Hematopoietic multipotent progenitor cell treated with erythropoietin and hydrocortisone succinate and interleukin-3 and kit ligand, for 15 days (in vitro differentiated cells): ENCODE measurements at regions not wholly inside any gene's neighbourhood (a gene's known extent, or its start where the extent isn't known, plus 50 kb on each side); places are given as distances from the start of the nearest gene placed in this dataset.
A peak's percentile ranks its signal among the peaks of the same experiment; 100 is the strongest.

Source experiments
- DNase-seq: peaks from one replicate; pipeline ENCODE4 v3.0.0-alpha.2; 2015; ENCODE audit warnings: low spot score

DNA sequence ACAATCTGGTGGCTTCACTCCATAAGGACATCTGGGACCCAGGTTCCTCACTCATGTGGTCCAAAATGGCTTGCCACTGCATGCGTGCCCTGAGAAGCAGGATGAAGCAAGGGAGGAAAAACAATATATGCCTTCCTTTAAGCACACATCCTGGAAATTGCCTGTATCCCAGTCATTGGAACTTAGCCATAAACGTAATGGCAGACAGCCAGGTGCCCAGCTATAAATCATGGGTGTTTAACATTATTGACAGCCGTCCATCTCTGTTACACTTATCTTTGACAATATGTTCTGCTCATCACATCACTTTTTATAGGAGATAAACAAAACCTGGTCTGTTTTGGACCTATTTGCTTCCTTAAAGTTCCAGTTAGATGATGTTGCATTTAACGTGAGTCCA is 181.0 kb downstream of the AASDH start:
- DNase-seq = no peak

DNA sequence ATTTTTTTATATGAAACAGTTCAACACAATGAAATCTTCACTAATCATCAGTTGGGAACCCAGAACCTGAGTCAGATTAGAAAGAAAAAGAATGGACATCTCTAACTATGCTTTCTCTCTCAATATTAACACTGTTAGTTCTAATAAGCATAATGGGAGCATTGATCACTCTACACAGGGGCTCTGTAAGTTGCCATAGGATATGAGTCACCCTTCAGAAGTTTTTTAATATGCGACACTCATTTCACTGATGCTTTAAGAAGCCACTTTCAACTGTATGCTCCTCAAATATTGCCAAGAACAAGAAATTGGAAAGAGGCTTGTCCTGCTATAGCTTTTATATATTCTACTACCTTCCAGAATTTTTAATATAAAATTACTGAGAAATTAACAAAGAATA is 187.0 kb downstream of the AASDH start:
- no peak for DNase-seq

DNA sequence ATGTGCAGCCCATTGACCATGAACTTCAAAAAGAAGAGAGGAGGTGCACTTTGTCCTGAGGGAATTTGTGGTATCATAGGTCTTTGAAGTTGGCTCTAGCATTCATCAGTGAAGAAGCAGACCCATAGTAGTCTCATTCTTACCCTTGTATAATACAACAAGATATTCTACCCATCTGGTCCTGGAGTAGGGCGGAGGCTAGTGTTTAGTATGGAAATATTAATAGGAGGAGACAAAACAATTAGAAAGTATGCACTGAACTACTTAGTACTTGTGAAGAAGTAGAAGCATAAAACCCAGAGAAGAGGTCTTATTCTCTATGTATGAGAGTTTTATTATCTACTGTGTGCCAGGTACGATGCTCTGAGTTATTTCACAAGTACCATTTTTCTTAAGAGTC is 189.0 kb downstream of the AASDH start:
- DNase-seq = no peak

DNA sequence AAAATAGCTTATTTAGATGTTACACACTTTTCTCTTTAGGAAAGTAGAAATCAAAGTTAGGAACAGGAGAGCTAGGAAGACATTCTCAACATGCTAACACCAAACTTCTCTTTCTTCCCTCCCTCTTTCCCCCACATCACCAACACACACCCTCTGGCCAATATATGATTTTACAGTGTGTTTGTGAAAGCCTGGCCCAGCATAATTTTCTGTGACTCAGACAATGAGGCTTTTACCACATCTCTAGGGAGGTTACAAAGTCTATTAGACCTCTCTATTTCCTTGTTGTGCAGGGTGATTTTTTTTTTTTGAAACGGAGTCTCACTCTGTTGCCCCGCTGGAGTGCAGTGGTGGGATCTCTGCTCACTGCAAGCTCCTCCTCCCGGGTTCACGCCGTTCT is 189.9 kb downstream of the AASDH start:
- no peak for DNase-seq

DNA sequence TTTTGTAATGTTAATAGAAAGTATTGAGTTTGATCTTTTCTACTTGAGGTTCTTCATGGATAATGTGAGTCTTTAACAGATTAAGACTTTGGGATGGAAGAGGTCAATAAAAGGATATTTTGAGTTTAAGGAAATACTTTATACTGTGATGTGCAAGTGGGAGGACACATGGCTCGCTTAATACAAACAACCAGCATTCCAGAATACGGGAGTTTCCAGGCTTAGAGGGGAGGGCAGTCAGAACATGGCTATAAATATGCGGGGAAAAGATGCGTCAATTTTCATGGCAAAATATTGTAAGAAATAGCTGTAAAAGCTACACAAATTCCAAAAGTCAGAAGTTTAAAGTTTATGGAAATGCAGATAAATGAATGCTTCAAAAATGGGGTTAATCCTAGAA is 192.3 kb downstream of the AASDH start:
- no peak for DNase-seq

DNA sequence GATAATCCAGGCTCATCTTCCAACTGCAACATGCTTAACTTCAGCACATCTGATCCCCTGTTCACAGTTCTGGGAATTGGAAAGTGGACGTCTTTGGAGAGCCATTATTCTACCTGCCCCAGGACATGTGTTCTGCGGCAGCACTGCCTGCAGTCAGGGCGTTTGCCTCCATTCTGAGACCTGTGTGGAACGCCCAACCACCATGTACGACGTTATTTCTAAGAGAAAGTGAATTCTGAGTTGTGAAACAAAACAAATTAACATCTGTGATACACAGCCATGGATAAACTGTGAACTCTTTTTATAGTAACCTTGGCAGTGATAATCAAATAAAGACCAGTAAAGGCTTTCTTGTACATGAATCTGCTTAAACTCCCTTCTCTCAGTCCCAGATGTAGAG is 195.8 kb downstream of the AASDH start:
- no peak for DNase-seq

DNA sequence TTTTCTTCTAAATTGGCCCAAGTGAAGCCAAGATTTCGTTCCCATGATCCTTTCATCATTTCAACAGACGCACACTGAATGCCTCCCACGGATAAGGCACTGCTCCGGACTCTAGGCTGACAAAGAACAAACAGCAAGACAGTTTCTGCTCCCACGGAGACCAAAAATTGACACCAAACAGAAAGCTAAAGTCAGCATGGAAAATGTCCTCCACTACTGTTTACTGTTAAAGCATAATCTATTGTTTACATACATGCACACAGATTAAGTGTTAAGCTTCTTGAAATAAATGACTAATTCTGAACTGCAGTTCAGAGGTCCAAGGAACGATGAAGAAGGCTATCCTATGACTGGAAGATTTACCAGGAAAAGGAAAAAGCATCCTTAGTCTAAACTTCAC is 199.6 kb downstream of the AASDH start:
- no peak for DNase-seq

DNA sequence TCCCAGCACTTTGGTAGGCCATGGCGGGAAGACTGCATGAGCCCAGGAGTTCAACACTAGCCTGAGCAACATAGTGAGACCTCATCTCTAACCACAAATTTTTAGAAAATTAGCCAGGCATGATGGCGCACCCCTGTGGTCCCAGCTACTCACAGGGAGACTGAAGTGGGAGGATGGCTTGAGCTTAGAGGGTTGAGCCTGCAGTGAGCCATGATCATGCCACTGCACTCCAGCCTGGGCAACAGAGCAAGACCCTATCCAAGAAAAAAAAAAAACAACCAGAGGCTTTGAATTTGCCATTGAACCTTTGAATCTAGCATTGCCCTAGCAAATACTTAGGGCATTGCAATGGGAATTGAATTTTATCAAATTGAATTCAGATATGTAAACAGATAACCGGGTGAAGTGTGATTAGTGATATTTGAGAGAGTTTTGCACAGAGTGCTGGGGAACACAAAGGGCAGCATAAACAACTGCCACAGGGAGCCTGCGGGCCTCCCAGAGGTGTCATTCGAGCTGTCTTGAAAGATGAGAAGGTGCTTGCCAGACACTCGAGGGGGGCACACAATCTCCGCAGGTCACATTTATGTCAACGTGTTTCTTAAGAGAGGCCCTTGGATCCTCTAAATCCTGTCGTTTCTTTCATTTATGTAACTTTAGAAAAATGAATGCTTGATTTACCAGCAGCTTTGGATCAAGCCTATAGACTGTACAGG is 200.3 kb downstream of the AASDH start:
- no peak for DNase-seq

DNA sequence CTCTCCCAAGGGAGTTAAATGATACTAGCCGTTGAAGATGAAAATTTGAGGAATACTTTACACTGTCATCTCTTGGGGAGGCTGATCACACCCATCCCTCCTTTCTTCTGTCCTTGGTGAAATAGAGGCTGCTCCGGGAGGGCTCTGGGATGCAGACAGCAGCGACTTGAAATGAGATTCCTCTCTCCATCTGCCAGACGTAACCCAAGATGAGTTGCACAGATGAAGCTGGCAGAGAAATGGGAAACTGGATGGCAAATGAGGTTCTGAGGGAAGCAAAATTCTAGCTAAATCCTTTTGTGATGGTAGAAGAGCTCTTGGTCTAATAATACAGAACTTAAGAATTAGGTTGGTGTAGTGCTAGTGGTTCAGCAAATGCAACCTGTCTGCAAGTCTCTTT is 201.4 kb downstream of the AASDH start:
- DNase-seq = no peak

DNA sequence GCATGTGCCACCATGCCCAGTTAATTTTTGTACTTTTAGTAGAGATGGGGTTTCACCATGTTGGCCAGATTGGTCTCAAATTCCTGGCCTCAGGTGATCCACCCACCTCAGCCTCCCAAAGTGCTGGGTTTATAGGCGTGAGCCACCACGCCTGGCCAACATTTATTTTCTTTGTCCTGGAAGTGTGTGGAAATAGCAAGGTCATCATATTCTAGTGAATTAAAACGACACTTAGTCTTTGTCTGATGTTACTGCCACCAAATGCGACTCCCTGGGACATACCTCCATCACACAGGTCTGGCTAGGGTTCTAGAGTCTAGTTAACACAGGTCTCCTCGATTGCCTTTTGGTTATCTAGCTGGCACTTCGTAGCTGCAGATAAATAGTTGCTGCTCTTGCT is 203.1 kb downstream of the AASDH start:
- no peak for DNase-seq

DNA sequence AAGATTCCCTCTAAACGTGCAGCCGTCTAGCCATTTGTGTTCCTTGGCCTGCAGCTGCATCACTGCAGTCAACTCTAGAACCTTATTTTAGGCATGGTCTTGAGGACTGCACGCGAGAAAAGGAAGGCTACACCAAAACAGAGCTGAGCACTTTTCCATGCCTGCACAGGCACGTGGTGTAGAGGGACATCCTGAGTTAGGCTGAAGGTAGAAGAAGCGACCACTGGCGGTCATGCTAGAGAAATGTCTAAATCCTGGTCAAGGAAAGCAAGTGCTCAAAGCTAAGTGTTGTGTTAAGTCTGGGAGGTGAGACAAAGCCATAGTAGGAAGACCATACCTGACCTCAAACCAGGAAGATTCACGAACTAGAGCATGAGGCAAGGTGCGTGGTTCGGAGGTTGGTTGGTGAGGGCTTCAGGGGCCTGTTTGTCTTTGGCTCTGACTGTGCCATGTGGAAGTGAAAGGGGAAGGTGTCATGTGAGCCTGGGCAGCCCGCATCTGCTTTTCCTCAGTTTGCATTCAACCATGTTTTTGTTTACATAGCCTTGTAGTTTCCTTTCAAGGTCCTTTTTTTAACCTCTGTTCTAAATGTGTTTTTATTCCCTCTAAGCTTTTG is 203.8 kb downstream of the AASDH start:
- DNase-seq = no peak

DNA sequence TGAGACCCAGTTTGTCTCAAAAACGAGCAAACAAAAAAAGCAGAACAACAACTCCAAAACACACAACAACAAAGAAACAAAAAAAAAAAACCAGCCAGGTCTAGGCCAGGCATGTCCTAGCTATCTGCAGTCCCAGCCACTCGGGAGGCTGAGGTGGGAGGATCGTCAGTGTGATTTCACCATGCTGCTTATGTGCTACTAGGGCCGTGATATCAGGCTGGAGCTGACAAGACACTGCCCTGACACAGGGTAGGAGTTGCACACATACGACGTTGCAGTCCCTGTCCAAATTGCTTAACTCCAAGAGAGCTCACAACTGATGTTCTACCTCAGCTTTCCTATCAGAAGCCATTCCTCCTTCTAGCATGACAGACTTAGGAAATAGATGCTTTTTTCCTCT is 204.9 kb downstream of the AASDH start:
- DNase-seq = no peak

DNA sequence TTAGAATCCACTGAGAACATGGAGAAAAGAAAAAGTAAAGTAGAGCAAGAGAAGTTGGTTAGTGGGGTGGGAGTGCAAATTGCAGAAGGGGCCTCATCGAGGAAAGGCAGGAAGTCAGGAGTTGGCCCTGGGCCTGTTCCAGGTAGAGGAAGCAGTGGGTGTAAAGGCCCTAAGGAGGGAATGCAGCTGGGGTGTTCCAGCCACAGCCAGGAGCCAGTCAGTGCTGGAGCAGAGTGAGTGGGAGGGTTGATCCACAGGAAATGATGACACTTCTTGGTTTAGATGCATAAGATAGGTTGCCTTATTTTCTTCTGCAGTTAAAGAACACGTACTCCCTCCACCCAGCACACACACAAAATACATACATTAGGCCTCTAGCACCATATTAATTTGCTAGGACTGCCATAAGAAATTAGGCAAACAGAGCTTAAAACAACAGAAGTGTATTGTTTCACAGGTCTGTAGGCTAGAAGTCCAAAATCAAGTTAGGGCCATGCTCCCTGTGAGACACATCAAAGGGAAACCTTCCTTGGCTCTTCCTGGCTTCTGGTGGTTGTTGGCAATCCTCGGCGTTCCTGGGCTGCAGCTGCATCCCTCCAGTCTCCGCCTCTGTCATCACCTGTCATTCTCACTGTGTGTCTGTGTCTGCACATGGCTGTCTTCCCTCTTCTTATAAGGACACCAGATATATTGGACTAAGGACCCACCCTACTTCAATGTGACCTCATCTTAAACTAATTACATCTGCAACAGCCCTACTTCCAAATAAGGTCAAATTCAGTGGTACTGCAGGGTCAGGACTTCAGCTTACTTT is 205.9 kb downstream of the AASDH start:
- no peak for DNase-seq

DNA sequence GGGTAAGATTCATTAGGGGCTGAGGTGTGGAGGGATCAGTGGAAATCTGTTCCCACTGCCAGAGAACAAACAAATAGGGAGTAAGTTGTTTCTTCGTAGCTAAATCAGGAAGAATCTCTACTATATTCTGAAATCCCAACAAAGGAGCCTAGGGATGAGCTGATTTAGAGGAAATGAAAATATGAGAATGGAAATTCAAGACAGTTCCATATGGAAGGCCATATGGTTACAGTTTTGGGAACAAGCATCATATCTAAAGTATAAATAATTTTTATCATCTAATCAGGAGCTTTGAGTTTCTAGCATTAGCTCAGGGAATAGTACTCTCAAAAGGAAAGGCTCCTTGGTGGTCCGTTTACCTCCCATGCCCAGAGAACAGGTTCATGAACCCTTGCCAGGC is 218.2 kb downstream of the AASDH start:
- DNase-seq = no peak

DNA sequence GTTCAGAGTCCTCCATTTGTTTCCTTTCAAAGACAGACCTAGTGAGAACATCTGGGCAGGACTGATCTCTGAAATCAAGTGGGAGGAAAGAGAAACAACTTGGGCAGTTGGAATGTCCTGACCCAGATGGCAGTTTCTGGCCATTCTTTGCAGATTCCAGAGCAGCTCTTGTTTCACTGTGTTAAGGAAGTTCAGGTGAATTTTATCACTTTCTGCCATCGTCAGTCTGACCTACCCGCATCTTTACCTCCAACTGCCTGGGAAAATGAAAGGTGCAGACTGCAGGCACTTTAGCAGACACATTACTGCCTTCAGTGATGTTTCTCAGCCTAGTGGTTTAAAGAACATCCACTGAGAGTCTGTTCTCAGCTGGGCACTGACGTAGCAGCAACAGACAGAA is 216.2 kb downstream of the CEP135 start:
- DNase-seq = no peak

DNA sequence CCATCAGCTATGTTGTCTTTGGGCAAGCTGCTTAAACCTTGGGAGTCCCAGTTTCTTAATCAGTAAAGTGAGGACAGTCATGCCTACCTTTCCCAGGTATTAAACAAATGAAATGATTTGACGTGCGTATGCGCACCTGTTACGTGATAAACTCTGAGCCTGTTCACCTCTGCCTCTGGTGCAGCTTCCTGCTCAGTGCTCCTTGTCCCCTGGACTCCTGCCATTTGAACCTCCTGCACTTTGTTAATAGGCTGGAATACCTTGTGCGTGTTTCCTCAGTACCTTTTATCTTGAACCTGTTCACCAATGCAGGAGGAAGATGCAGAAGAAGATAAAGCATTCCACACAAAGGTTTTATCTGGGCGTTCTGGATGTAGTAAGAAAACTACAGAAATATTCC is 211.9 kb downstream of the CEP135 start:
- no peak for DNase-seq

DNA sequence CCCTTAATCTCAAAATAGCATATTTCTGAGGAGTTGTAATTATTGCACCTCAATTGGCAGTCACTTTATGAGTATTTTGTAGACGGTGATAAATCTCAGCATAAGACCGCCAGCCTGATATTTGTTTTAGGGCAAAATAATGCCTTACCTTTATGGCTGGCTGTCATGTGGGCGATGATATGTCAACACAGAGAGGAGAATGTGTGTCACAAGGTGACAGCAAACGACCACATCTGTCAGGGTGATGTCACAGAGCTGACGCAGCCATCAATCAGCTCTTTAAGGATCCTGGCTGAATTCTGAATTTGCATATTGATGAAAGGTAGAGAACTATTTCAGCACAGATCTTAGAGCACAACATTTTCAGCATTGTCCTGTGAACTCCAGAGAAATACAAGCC is 209.7 kb downstream of the CEP135 start:
- no peak for DNase-seq

DNA sequence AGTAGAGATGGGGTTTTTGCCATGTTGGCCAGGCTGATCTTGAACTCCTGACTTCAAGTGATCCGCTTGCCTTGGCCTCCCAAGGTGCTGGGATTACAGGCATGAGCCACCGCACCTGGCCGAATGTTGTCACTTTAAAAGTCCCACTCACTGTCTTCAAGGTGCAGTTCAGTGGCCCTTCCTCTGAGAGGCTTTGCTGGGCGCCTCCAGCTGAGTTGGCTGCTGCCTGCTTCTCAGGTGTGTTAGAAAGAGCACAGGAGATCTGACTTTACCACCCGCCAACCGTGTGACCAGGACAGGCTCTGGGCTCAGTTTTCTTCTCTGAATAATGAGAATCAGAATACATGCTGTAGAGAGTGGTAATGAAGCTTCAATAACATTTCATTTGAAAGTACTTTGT is 207.4 kb downstream of the CEP135 start:
- no peak for DNase-seq

DNA sequence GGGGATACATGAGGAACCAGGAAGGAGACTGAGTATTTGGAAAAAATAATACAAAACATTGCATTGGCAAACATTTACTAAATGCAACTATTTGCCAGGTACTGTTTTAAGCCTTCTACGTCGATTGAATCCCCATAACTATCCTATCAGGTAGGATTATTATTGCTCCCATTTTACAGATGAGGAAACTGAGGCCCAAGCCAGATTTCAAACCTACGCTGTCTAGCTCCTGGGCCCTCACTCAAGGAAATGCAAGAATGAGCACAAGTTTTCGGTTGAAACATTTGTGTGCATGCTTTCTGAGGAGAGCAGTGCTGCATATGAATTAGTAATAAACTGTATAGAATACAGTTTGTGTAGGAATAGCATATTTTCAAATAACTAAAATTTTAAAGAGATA is 206.7 kb downstream of the CEP135 start:
- no peak for DNase-seq

DNA sequence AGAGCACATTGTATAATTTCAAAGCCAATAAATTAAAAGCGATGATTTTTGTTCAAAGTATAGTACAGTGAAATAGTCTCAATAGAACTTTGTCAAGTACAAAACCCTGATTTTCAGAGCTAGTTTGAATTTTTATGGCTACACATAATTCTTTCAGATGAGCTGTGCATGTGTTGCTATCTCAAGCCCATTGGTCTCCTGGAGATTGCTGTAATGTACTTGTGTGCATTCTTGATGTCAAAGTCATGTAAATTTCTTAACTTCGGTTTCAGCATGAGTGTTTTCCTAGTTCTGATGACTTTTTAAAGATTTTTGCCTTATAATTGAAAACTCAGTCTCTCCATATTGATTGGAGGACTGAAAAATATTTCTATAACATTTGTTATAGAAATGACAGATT is 200.8 kb downstream of the CEP135 start:
- DNase-seq = no peak

DNA sequence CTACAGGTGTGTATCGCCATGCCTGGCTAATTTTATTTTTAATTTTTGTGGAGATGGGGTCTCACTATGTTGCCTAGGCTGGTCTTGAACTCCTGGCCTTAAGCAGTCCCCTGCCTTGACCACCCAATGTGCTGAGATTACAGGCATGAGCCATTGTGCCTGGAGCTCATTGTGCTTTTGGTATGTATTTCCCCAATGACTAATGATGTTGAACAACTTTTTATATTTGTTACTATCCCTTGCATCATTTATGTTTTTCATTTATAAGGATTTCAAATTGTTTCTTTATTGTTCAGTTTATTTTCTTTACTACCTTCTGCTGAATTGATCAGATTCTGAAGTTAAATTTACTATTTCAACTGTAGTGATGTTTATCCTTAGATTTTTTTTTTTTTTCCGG is 199.7 kb downstream of the CEP135 start:
- DNase-seq = no peak

DNA sequence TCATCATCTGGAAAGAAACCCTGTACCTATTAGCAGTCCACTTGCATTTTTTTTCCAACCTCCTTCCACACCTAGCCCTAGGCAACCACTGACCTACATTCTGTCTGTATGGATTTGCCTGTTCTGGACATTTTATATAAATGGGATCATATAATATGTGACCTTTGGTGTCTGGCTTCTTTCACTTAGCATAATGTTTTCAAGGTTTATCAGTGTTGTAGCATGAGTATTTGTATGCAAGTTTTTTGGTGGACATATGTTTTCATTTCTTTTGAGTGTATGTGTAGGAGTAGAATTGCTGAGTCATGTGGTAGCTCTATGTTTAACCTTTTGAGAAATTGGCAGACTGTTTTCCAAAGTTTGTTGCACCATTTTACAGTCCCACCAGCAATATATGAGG is 198.6 kb downstream of the CEP135 start:
- DNase-seq = peak; percentile 47

DNA sequence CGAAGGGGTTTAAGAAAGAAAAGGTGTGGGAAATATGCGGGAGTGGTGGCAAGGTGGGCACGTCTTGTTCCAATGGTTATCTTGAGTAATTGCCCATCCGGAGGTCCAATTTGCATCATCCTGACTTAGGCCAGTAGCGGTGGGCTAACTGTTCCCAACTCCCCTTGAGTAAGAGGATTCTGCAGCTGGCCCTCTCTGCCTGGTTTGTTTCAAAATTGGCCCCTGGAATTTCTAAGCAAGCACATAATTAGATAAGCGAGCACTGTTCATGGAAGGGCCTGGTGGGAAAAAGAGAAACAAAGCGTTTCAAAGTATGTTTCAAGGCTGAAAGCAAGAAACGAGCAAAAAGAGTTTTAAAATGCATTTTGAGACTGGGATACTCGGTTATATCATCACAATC is 198.2 kb downstream of the CEP135 start:
- DNase-seq = no peak
